RWPE1 (cell line): ENCODE measurements at regions not wholly inside any gene's neighbourhood (a gene's known extent, or its start where the extent isn't known, plus 50 kb on each side); places are given as distances from the start of the nearest gene placed in this dataset.

Experiments
- CTCF ChIA-PET: fragments of 350-600 bp; sonication (Branson Sonifier 250); formaldehyde crosslinking; extraction: SDS; loops from one replicate; lab custom pipeline; 2021; lab: Yijun Ruan, JAX
- POLR2A ChIA-PET: fragments of 400-600 bp; formaldehyde crosslinking; extraction: SDS; loops from one replicate; lab custom pipeline; 2020; ENCODE audit warnings: antibody characterized with exemption; ENCODE audit not compliant: low non-redundant PET; lab: Yijun Ruan, JAX
- DNase-seq: peaks from one replicate; pipeline ENCODE4 v3.0.0; 2012; ENCODE audit warnings: low spot score
- H3K27ac ChIP-seq: fragments of 450-650 bp; 2 replicates; pipeline ENCODE4 v1.5.1; 2017
- CTCF ChIP-seq: fragments of 450-650 bp; conservative IDR thresholded peaks from 2 replicates; pipeline ENCODE4 v1.5.1; 2017; ENCODE audit warnings: low read depth, mild to moderate bottlenecking

DNA sequence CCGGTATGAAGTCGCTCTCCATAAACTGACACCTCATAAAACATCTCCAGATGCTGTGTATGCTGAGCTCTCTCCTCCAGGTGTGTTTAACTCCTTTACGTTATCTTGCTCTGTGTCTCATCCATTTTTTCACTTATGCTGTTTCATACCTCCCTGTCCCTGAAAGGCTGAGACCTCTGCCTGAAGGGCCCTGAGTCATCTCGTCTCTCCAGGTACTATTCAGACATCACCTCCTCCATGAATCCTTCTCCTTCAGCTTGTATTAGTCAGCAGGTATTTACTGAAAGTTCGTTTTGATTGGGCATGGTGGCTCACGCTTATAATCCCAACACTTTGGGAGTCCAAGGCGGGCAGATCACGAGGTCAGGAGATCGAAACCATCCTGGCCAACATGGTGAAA, 244.5 kb upstream of the EPHA4 start:
- no peak overlapping the region for H3K27ac ChIP-seq
- DNase-seq, result peak; percentile 62
- no peak for TF ChIP-seq CTCF
- ChIA-PET POLR2A (no interaction called here), CTCF (no interaction called here)

GRCh38 chr2:221810650-221811049, 238.5 kb upstream of the EPHA4 start:
- H3K27ac ChIP-seq, result no peak overlapping the region
- ChIA-PET CTCF (no interaction called here), POLR2A (no interaction called here)
- TF ChIP-seq CTCF, result no peak
- DNase-seq, result no peak

DNA sequence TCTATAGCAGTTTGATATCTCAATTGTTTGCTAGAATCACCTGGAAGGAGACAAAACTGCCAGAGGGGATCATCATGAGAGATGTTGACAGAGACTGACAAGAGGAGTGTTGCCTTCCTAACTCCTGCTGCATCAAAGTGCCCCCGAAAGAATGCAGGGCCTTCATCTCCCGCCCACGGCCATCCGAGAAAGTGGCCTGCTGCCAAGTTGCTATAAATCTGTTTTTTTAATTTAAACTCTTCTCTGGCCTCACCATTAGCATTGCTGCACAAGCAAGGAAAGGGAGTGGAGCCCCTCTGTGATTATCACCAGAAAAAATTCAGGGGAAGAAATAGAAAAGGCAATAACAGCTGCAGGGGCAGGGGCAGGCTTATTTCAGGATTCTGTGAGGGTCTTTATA, 238.1 kb upstream of the EPHA4 start:
- no peak for DNase-seq
- CTCF ChIA-PET, result no interaction called here
- no peak overlapping the region for H3K27ac ChIP-seq
- TF ChIP-seq CTCF, result no peak
- POLR2A ChIA-PET, result no interaction called here

GRCh38 chr2:221808488-221808887, 236.4 kb upstream of the EPHA4 start:
- ChIA-PET CTCF (no interaction called here), POLR2A (no interaction called here)
- no peak for TF ChIP-seq CTCF
- H3K27ac ChIP-seq, result no peak overlapping the region
- DNase-seq, result no peak

DNA sequence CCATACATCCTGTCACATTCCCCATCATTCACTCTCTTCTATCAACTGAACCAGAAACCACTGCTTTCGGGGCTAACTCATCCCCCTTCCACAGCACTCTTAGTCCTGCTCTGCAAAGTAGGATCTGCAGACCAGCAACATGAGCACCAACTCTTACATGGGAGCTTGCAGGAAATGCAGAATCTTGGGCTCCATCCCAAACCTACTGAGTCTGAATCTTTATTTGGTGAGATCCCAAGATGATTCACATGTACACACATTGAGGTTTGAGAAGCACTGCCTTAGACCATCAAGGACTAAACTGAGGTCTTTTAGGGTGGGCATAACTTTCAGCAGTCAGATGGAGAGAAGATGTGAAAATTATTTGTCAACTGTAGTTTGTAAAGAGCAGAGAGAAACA, 235.6 kb upstream of the EPHA4 start:
- H3K27ac ChIP-seq, result no peak overlapping the region
- TF ChIP-seq CTCF, result no peak
- ChIA-PET CTCF (no interaction called here), POLR2A (no interaction called here)
- no peak for DNase-seq

DNA sequence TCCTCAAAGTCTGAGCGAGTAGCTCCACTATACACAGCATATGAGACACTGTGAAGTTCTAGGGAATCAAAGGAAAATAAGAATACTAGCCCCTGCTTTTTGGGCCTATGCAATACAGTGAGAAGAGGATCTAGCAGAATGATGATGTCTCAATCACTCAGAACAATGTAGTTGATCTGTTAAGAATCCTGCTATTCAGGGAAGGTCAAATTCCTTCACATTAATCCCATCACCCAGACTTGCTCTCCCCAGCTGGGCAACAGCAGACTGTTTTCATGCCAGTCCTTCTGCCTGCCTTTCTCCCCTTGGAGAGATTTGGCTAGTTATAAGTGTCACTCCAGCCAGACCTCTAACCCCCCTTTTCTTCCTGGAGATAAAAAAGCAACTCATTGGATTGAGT, 230.0 kb upstream of the EPHA4 start:
- POLR2A ChIA-PET, result no interaction called here

More for the DNA sequence above, 230.0 kb upstream of the EPHA4 start:
- no peak for TF ChIP-seq CTCF
- CTCF ChIA-PET, result no interaction called here
- no peak for DNase-seq
- H3K27ac ChIP-seq, result no peak overlapping the region
